ENCODE measurements at regions not wholly inside any gene's neighbourhood (a gene's known extent, or its start where the extent isn't known, plus 50 kb on each side); places are given as distances from the start of the nearest gene placed in this dataset.

DNA sequence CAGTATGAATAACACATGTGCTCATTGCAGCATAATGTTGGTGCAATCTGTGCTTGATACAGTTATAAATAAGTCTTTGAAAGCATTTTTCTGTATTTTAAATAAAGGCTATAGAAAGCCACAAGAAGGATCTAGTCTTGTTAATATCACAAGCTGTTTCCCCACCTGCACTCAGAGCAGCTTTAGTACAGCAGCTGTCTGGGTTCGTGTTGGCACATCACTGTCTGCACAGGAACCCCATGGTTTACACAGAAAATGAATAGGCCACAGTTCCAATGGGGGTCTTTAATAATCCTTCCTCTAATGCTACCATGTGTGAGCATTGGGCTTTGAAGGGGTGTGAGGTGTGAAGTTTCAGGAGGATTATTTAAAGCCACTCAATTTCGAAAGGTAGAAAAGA, 2269.7 kb downstream of the MAT2B start:
- TF ChIP-seq, protein P1, sequence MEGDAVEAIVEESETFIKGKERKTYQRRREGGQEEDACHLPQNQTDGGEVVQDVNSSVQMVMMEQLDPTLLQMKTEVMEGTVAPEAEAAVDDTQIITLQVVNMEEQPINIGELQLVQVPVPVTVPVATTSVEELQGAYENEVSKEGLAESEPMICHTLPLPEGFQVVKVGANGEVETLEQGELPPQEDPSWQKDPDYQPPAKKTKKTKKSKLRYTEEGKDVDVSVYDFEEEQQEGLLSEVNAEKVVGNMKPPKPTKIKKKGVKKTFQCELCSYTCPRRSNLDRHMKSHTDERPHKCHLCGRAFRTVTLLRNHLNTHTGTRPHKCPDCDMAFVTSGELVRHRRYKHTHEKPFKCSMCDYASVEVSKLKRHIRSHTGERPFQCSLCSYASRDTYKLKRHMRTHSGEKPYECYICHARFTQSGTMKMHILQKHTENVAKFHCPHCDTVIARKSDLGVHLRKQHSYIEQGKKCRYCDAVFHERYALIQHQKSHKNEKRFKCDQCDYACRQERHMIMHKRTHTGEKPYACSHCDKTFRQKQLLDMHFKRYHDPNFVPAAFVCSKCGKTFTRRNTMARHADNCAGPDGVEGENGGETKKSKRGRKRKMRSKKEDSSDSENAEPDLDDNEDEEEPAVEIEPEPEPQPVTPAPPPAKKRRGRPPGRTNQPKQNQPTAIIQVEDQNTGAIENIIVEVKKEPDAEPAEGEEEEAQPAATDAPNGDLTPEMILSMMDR (IDR thresholded peaks at IDR 0.05; ENCODE audit: extremely low read depth, missing control alignments): no peak
- DNase-seq (ENCODE audit: low spot score): no peak

DNA sequence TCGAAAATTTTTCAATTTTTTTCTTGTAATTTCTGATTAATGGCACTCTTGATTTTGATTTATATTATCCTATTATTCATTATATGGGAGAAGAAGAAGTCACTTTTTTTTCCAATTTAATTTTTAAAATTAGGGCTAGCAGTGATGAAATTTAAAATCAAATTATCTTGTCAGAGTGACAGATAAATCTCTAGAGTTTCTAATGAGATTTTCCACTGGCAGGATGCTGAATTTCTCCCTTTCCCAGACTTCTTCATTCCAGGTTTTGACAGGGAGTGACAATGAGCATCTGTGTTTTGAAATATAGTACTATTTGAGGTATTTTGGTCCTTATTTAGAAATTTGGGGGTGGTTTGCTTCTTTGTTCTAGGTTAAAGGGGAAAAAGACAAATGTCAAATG, 2274.1 kb downstream of the MAT2B start:
- DNase-seq (ENCODE audit: low spot score): no peak
- TF ChIP-seq, protein P1 (IDR thresholded peaks at IDR 0.05; ENCODE audit: extremely low read depth, missing control alignments): no peak

DNA sequence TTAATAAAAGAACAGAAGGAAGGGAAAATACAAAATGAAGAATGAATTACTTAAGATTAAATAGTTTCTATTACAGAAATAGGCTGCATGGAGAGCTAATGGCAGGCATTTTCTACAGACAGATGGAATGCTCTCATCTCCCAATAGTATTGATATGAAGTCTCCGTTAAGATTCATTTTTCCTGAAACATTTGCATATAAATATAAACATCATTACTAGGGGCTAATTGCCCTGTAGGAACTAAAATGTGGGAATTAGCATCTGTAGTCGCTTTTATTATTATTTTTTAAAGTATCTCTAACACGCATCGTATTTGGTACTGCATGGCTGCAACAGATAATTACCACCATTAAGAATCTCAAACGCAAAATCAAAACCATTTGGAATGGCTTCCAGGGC, 2275.5 kb downstream of the MAT2B start:
- TF ChIP-seq, protein P1 (IDR thresholded peaks at IDR 0.05; ENCODE audit: extremely low read depth, missing control alignments): no peak
- DNase-seq (ENCODE audit: low spot score): no peak

DNA sequence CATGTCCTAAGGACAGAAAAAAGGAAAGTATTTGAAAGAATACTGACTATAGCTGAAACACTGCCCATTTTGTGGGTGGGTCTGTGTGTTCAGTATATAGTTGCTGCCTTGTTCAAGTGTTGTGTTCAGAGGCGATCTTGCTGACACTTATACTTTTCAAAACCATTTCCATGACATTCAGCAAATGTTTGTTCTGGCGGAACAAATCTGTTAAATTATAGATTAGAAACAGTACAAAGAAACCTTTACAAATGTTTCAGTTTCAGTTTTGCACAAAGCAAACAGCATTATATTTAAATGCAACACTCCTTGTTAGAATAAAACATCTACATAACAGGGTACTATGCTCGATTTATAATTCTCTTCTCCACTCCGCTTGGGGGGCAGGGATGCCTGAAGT, 2276.3 kb downstream of the MAT2B start:
- TF ChIP-seq, protein P1 (IDR thresholded peaks at IDR 0.05; ENCODE audit: extremely low read depth, missing control alignments): no peak
- DNase-seq (ENCODE audit: low spot score): no peak

DNA sequence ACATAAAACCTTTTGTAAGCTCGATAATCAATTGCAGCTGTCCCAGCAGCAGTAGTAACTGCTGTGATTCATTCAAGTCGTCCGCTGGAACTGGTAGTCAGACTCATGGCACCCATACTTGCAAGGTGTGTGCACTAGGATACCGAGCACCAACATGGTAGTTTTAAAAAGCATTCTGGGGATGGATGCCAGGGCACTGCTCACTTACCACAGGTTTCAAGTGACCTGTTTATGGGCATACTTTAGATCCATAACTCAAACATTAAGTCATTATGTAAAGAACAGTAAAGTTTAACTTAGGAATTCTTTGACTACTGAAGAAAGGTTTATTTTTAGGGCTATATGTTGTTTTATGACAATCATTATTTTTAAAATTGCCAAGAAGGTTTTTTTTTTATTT, 2277.6 kb downstream of the MAT2B start:
- no peak for DNase-seq (ENCODE audit: low spot score)
- TF ChIP-seq, protein P1 (IDR thresholded peaks at IDR 0.05; ENCODE audit: extremely low read depth, missing control alignments): no peak

DNA sequence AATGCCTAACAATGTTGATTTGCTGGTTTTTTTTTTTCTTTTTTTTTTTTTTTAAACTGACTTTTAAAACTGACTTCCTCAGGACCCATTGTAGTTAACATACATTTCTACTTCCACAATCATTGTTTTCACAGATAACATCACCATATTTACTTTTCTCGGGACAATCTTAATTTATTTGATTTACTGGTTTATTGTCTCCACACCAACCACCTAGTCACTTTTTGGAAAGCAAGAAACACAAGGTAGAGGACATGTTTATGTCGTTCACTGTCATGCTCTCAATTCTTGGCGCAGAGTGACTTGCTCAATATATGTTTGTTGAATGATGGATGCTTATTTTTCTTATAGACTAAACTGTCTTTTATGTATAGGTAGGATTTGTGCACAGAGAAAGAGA, 2280.7 kb downstream of the MAT2B start:
- TF ChIP-seq, protein P1 (IDR thresholded peaks at IDR 0.05; ENCODE audit: extremely low read depth, missing control alignments): no peak
- no peak for DNase-seq (ENCODE audit: low spot score)

DNA sequence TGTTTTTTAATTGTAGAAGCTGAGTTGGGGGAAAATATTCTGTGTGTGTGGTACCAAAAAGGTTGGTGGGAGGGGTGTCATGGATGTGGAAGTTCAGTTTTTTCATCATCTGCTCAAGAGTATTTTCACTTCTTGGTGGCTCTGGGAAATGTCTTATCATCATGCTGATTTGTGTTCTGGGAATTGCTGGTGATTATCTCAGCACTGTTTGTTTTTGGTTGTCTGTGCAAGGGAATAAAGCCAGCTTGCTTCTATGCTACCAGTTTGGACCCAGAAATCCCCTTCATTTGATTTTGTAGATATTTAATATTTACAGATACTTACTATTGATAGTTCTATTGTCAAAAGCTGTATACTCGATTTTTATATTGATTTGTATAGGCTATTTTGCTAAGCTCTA, 2289.7 kb downstream of the MAT2B start:
- TF ChIP-seq, protein P1 (IDR thresholded peaks at IDR 0.05; ENCODE audit: extremely low read depth, missing control alignments): no peak
- no peak for DNase-seq (ENCODE audit: low spot score)
